ENCODE measurements at regions not wholly inside any gene's neighbourhood (a gene's known extent, or its start where the extent isn't known, plus 50 kb on each side); places are given as distances from the start of the nearest gene placed in this dataset.

- no peak overlapping the region for H4K8ac ChIP-seq (ENCODE audit: extremely low read depth, insufficient read depth, low read length)
- H3K36me3 ChIP-seq (ENCODE audit: control insufficient read depth in 2 of 4, insufficient read depth in 4 of 4, low read length in 3 of 4) = no peaks in the 10 kb centered on the region
- H2BK20ac ChIP-seq (ENCODE audit: low read length) = no peak overlapping the region
- no peak overlapping the region for H2BK12ac ChIP-seq (ENCODE audit: low read depth, low read length)
- H3K18ac ChIP-seq (ENCODE audit: extremely low read depth, low read length) = no peak overlapping the region
- H3K56ac ChIP-seq (replicated peaks; ENCODE audit: insufficient read length, low read depth, low read length) = no peak overlapping the region
- no peaks in the 10 kb centered on the region for H3K27me3 ChIP-seq (replicated peaks in 1 of 4; ENCODE audit: control insufficient read depth in 3 of 4, extremely low read depth in 1 of 4, insufficient read depth in 3 of 4, low read length in 3 of 4)
- no peak overlapping the region for H2BK5ac ChIP-seq (ENCODE audit: low read depth, low read length)
- CTCF ChIA-PET (ENCODE audit: partially characterized antibody) = no interaction called here
- H3K23ac ChIP-seq (ENCODE audit: insufficient read length) = no peak overlapping the region
- H3K4me3 ChIP-seq (ENCODE audit: extremely low read depth in 1 of 4, insufficient read depth in 2 of 4, low read depth in 3 of 4, low read length in 4 of 4) = no peak overlapping the region
- H3K79me1 ChIP-seq (ENCODE audit: low read depth, low read length) = no peaks in the 10 kb centered on the region
- no peaks in the 10 kb centered on the region for H4K20me1 ChIP-seq (replicated peaks in 1 of 2; ENCODE audit: control insufficient read depth in 1 of 2, insufficient read depth in 2 of 2, low read length in 2 of 2)
- no peaks in the 10 kb centered on the region for H3K23me2 ChIP-seq (ENCODE audit: low read depth, low read length)
- POLR2A ChIA-PET (ENCODE audit: partially characterized antibody) = no interaction called here
- no peak overlapping the region for H4K91ac ChIP-seq (replicated peaks; ENCODE audit: insufficient read length, low read length)
- H4K5ac ChIP-seq (ENCODE audit: insufficient read length, low read depth, low read length) = no peak overlapping the region
- no peak overlapping the region for H2BK120ac ChIP-seq (replicated peaks; ENCODE audit: low read depth, low read length)
- H3K4ac ChIP-seq (replicated peaks; ENCODE audit: insufficient read length, low read depth, low read length) = no peak overlapping the region
- FAIRE-seq (no peak), DNase-seq (ENCODE audit: low read depth in 1 of 2, low spot score in 2 of 2) (no peak)
- no peaks in the 10 kb centered on the region for H3K9me3 ChIP-seq (ENCODE audit: insufficient read depth in 2 of 2, low read depth in 1 of 2, low read length in 1 of 2)
- no peak overlapping the region for H2AFZ ChIP-seq (ENCODE audit: low read length)
- H3K4me2 ChIP-seq (ENCODE audit: insufficient read depth in 1 of 2, low read depth in 2 of 2, low read length in 2 of 2) = no peak overlapping the region
- H2AK5ac ChIP-seq (ENCODE audit: low read depth, low read length) = no peak overlapping the region
- 93% methylated on average over 2 of the region's 2 CpGs; no CpG with 5 or more reads in 1 of the 2 experiments for WGBS, 2 experiments (ENCODE audit: extremely low coverage in 1 of 2, insufficient coverage in 1 of 2, insufficient read length in 1 of 2, insufficient replicate concordance in 2 of 2, low coverage in 1 of 2, low lambda C conversion rate in 2 of 2, missing lambda C conversion rate in 1 of 2)
- H2BK15ac ChIP-seq (ENCODE audit: low read length) = no peak overlapping the region
- no peaks in the 10 kb centered on the region for H3K4me1 ChIP-seq (replicated peaks in 1 of 4; ENCODE audit: control insufficient read depth in 3 of 4, insufficient read depth in 4 of 4, low read length in 3 of 4)
- H3K79me2 ChIP-seq (ENCODE audit: control insufficient read depth in 1 of 2, insufficient read depth in 2 of 2, low read length in 2 of 2) = no peaks in the 10 kb centered on the region
- no peak overlapping the region for H3K27ac ChIP-seq (ENCODE audit: low read depth, low read length)
- H3K14ac ChIP-seq (ENCODE audit: insufficient read length) = no peak overlapping the region
- no peak overlapping the region for H3K9ac ChIP-seq (replicated peaks in 1 of 4; ENCODE audit: extremely low read depth in 1 of 4, low read depth in 3 of 4, low read length in 3 of 4)
- TF ChIP-seq HDAC6 (IDR thresholded peaks at IDR 0.05; ENCODE audit: low read depth, low read length) = no peak
- no peak for TF ChIP-seq NRF1 (IDR thresholded peaks at IDR 0.05; ENCODE audit: low read depth, low read length)
- TF ChIP-seq ATF3 (IDR thresholded peaks at IDR 0.05; ENCODE audit: insufficient read depth, low read depth, low read length) = no peak
- TF ChIP-seq SIRT6 (IDR thresholded peaks at IDR 0.05; ENCODE audit: low read length) = no peak
These were observed 241.6 kb upstream of the FN1 start for GRCh38 chr2:215677481-215677880.

Data from H1 (cell line).